Tongue (tissue), 1 donor: ENCODE measurements at regions not wholly inside any gene's neighbourhood (a gene's known extent, or its start where the extent isn't known, plus 50 kb on each side); places are given as distances from the start of the nearest gene placed in this dataset.
"Not testable (repeated sequence)": the region's sequence is repeated elsewhere in the genome, so short reads cannot be mapped to it uniquely, and the experiment has no call there.

ENCODE experiments used
- DNase-seq: peaks from one replicate; pipeline ENCODE4 v3.0.0-alpha.2; 2015

- DNase-seq, result no peak
These were observed 801.8 kb downstream of the CCDC85A start for GRCh38 chr2:56985609-56986008.

GRCh38 chr2:57022496-57022895 lies 838.7 kb downstream of the CCDC85A start:
- no peak for DNase-seq

GRCh38 chr2:57044931-57045635 lies 861.3 kb downstream of the CCDC85A start:
- DNase-seq, result no peak

GRCh38 chr2:57049273-57049672 lies 865.5 kb downstream of the CCDC85A start:
- DNase-seq, result no peak

DNA sequence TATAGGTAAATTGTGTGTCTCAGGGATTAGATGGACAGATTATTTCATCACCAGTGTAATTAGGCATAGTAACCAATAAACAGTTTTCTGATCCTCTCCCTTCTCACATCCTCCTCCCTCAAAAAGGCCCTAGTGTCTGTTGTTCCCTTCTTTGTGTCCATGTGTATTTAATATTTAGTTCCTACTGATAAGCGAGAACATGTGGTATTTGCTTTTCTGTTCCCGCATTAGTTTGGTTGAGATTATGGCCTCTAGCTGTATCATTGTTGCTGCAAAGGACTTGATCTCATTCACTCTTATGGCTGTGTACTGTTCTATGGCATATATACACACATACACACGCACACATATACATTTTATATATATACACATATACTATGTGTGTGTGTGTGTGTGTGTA lies 866.2 kb downstream of the CCDC85A start:
- no peak for DNase-seq

- not testable (repeated sequence) for DNase-seq
These were observed 882.5 kb downstream of the CCDC85A start for GRCh38 chr2:57066301-57066700.

GRCh38 chr2:57075226-57075625 lies 891.4 kb downstream of the CCDC85A start:
- DNase-seq, result no peak

DNA sequence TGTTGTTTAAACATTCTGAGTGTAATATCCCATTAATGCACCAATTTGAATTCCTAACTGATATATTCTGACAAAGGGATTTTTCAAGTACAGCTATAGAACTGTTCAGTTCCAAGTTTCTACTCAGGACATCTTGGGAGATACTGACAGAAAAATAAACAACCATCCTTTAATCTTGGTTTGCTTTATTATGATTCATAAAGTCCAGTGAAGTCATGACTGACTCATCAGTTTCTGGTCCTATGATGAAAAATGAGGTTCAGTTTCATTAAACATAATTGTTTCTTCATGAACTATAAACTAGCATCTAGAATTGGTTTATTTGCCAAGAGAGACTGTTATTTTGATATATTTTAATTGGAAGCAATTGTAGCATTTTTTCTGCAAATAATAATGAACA lies 896.2 kb downstream of the CCDC85A start:
- no peak for DNase-seq

DNA sequence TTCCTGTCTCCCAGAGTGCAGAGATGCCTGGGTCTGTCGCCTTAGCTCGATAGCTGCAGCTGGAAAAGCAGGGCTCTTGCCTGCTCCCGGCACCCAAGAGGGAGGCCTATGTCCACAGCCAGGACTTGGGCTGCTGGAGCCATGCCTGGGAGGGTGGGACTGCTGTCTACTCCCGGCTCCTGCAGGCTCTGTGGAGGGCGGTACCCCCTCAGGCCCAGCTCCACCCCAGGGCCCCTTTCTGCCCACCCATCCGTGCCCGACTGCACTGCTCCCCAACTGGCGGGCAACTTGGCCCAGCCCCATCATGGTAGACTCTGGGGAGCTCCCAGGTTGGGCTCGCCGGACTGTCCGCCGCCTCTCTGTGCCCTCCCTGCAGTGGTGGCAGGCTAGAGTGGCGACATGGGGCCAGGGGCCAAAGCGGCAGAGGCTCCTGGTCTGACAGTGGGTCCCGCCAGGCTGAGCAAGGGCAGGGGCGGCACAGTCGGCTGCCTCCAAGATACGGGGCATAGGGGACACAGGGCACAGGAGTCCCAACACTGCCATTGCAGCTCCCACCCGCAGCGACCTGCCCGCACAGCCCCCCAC lies 901.0 kb downstream of the CCDC85A start:
- DNase-seq, result no peak

DNA sequence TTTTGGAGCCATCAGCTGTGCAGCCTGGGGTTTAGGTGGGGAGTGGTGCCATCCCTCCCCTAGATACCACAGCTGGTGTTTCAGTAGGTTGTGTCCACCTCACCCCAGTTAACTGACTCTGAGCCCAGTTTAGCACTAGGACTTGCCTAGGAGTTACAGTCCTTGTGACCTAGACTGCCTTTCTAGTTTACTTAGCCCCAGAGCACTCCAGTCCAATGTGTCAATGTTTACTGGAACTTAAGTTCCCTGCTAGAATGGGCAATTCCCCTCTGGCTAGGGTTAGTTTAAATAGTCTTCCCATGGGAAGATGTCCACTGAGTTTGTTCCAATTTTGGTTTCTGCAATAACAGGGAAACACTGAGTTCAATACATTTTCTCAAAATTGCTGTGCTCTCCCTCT lies 909.2 kb downstream of the CCDC85A start:
- DNase-seq, result no peak

DNA sequence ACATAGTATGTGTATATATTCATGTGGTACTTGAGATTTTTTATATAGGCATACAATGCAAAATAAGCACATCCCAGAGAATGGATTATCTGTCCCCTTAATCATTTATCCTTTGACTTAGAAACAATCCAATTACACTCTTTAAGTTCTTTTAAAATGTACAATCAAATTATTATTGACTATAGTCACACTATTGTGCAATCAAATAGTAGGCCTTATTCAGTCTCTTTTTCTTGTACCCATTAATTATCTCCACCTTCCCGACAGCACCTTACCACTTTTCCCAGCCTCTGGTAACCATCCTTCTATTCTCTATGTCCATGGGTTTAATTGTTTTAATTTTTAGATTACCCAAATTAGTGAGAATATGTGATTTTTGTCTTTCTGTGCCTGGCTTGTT lies 914.1 kb downstream of the CCDC85A start:
- DNase-seq, result no peak

- no peak for DNase-seq
These were observed 916.6 kb downstream of the CCDC85A start for GRCh38 chr2:57100436-57100835.

- no peak for DNase-seq
These were observed 921.9 kb downstream of the CCDC85A start for GRCh38 chr2:57105694-57106093.

- DNase-seq, result no peak
These were observed 923.6 kb downstream of the CCDC85A start for GRCh38 chr2:57107353-57107752.

DNA sequence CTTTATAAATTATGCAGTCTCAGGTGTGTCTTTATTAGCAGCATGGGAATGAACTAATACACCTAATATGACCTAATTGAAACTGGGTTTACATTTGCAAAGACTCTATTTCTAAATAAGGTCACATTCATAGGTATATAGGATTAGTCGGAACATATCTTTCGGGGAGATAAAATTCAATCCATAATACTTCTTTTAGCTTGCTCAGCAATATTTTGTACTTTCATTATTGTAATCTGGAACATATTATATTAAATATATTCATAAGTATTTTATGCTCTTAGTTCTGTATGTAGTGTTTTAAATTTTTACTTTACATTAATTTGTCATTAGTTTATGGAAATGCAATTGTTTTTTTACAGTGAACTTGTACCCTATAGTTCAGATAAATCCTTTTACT lies 927.7 kb downstream of the CCDC85A start:
- DNase-seq, result no peak

DNA sequence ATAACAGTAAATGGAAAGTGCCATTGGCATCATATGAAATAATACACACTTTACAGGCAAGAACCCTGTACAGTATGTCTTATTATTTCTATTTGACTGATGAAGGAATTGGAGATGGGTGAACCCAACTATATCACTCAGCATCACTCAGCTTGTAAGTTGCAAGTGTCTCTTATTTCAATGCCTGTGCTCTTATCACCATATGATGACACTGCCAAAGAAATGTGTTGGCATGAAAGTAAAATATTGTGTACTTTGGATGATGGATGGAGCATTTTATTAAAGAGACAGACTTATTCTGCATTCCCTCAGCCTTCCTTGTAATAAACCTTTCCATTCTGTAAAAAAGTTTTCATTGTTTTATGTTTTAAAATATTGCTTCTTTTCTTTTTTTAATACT lies 927.5 kb upstream of the VRK2 start:
- no peak for DNase-seq

- DNase-seq, result no peak
These were observed 920.2 kb upstream of the VRK2 start for GRCh38 chr2:57126410-57126809.

DNA sequence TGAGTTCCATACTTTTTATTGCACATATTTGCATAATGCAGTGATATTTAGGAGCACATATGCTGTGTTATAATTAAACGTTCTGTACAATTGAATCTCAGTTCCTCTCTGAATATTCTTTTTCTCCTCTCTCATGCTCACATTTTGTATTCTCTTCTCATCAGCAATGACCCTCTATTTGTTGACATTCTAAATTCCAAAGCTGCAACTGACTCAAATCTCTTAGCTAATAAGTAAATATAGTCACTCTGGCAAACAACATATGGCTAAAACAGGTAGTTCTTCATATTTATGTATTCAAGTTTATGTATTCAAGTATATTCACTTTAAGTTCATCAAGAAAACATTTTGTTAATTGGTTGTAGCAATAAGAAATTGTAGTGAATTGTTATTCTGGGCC lies 907.4 kb upstream of the VRK2 start:
- no peak for DNase-seq

GRCh38 chr2:57141269-57141668 lies 905.3 kb upstream of the VRK2 start:
- DNase-seq, result no peak

- no peak for DNase-seq
These were observed 899.7 kb upstream of the VRK2 start for GRCh38 chr2:57146951-57147350.

DNA sequence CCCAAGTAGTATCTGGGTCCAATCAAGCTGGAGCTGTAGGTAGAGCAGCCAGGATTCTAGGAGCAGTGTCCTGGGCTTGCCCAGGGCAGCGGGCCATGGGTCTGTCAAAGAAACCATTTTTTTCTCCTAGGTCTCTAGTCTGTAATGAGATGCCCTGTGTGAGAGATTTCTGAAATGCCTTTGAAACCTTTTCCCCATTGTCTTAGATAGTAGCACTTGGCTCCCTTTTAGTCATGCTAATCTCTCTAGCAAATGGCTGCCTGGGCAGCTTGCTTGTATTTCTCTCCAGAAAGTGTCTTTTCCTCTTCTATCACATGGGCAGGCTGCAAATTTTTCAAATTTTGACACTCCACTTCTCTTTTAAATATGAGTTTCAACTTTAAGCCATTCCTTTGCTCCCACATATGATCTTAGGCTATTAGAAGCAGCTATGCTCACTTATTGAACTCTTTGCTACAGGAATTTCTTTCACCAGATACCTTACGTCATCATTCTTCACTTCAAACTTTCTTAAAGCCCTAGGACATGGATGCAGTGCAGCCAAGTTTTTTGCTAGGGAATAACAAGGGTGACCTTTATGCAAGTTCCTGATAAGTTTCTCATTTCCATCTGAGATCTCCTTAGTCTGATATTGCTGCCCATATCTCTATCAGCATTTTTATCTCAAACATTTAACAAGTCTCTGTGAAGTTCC lies 890.2 kb upstream of the VRK2 start:
- DNase-seq, result no peak

- DNase-seq, result no peak
These were observed 885.6 kb upstream of the VRK2 start for GRCh38 chr2:57160976-57161375.

- no peak for DNase-seq
These were observed 869.4 kb upstream of the VRK2 start for GRCh38 chr2:57177176-57177575.

GRCh38 chr2:57180042-57180567 lies 866.5 kb upstream of the VRK2 start:
- DNase-seq, result no peak
